ENCODE measurements at regions not wholly inside any gene's neighbourhood (a gene's known extent, or its start where the extent isn't known, plus 50 kb on each side); places are given as distances from the start of the nearest gene placed in this dataset.

- no peak for TF ChIP-seq CTCF (IDR thresholded peaks at IDR 0.05)
- no peak for TF ChIP-seq POLR2A (IDR thresholded peaks at IDR 0.05)
- TF ChIP-seq POLR2AphosphoS5 (IDR thresholded peaks at IDR 0.05; ENCODE audit: insufficient read depth in 1 of 2, low read depth in 1 of 2), result no peak
Observed at GRCh38 chr5:111922344-111922743, 165.3 kb upstream of the NREP start.

Data from vagina (tissue), 2 donors.